Calu3 (cell line): ENCODE measurements at regions not wholly inside any gene's neighbourhood (a gene's known extent, or its start where the extent isn't known, plus 50 kb on each side); places are given as distances from the start of the nearest gene placed in this dataset.

Experiments used
- BruUV-seq: library from RNA; stranded (reverse); fragments of 400-500 nt; replicated peaks from 2 replicates; lab custom pipeline; 2021; lab: Mats Ljungman, UMichigan
- CTCF ChIA-PET: fragments of 300-600 bp; sonication (Branson Sonifier 250); formaldehyde crosslinking; loops from one replicate; lab custom pipeline; 2022; ENCODE audit warnings: antibody characterized with exemption; lab: Charles Lee
- DNase-seq: peaks from one replicate; pipeline ENCODE4 v3.0.0; 2022
- H3K27ac Mint-ChIP-seq: one replicate; pipeline ENCODE4 v1.8.0; 2022; ENCODE audit warnings: mixed read lengths; ENCODE audit not compliant: unreplicated experiment
- H3K27me3 Mint-ChIP-seq: one replicate; pipeline ENCODE4 v1.8.0; 2022; ENCODE audit warnings: mixed read lengths; ENCODE audit not compliant: unreplicated experiment
- H3K36me3 Mint-ChIP-seq: one replicate; pipeline ENCODE4 v1.8.0; 2022; ENCODE audit warnings: mild to moderate bottlenecking, moderate library complexity, mixed read lengths; ENCODE audit not compliant: insufficient read depth, unreplicated experiment
- H3K4me1 Mint-ChIP-seq: one replicate; pipeline ENCODE4 v1.8.0; 2022; ENCODE audit warnings: mild to moderate bottlenecking, low read depth, mixed read lengths; ENCODE audit not compliant: unreplicated experiment
- H3K4me3 Mint-ChIP-seq: one replicate; pipeline ENCODE4 v1.8.0; 2022; ENCODE audit warnings: mild to moderate bottlenecking, low read depth, moderate library complexity, mixed read lengths; ENCODE audit not compliant: unreplicated experiment
- H3K9me3 Mint-ChIP-seq: one replicate; pipeline ENCODE4 v1.8.0; 2022; ENCODE audit warnings: low read depth, mixed read lengths; ENCODE audit not compliant: unreplicated experiment
- intact Hi-C: fragments of 100-400 bp; cut with micrococcal nuclease; formaldehyde crosslinking; loops from one replicate; pipeline ENCODE4 v1.10.0; 2022; ENCODE audit not compliant: unreplicated experiment
- TF ChIP-seq, protein P1 (sequence below): fragments of 200-600 bp; IDR thresholded peaks from one replicate; pipeline ENCODE4 v1.8.0; 2022; ENCODE audit warnings: antibody characterized with exemption; ENCODE audit not compliant: unreplicated experiment

DNA sequence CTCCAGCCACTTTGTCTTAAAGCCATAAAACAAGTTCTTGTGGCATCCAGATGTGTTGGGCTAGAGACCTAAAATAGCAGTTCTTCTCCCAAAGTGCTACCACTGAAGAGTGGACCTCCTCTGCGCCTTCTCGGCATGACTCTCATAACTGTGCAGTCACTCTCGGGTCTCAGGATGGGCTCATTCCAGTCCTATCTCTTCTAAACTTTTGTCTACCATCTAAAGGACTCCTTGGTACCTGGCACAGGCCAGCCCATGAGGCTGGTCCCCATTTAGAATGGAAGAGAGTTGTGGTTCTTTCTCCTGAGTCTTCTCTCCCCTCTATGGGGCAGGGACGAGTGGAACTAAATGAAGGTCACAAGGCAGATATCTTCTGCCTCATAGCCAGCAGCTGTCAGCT is 272.0 kb upstream of the TMTC4 start:
- DNase-seq = no peak
- intact Hi-C loops = no loop called here
- no TSS peak for BruUV-seq
- H3K4me3 Mint-ChIP-seq = no peak overlapping the region
- no peaks in the 10 kb centered on the region for H3K36me3 Mint-ChIP-seq
- CTCF ChIA-PET = no interaction called here
- H3K27ac Mint-ChIP-seq = no peak overlapping the region
- peaks cover 62% of the 10 kb centered on the region for H3K27me3 Mint-ChIP-seq
- H3K9me3 Mint-ChIP-seq = no peaks in the 10 kb centered on the region
- TF ChIP-seq, protein P1, sequence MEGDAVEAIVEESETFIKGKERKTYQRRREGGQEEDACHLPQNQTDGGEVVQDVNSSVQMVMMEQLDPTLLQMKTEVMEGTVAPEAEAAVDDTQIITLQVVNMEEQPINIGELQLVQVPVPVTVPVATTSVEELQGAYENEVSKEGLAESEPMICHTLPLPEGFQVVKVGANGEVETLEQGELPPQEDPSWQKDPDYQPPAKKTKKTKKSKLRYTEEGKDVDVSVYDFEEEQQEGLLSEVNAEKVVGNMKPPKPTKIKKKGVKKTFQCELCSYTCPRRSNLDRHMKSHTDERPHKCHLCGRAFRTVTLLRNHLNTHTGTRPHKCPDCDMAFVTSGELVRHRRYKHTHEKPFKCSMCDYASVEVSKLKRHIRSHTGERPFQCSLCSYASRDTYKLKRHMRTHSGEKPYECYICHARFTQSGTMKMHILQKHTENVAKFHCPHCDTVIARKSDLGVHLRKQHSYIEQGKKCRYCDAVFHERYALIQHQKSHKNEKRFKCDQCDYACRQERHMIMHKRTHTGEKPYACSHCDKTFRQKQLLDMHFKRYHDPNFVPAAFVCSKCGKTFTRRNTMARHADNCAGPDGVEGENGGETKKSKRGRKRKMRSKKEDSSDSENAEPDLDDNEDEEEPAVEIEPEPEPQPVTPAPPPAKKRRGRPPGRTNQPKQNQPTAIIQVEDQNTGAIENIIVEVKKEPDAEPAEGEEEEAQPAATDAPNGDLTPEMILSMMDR = no peak
- H3K4me1 Mint-ChIP-seq = no peaks in the 10 kb centered on the region

DNA sequence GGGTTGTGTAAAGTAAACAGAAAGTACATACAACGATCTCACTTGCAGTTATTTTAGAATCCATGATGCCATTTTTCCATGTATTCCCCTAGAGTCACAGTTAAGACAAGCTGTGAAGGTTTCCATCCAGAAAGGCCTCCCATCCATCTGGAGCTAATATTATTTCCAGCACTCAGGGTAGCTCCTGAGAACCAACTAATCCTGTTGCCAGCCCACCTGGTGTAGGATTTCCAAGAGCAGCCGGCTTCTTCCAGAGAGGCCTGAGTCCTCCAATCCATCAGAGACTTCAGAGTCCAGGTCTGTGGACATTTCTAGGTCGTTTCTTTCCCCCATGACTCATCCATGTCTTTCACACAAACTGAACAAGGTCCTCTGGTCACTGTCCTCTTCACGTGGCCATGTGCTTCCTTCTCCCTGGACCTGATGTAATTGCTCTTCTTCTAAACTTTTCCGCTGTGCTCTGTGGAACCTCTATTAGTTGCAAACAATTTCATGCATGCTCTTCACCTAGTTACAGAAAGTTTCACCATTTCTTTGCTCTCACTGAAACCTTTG is 270.3 kb upstream of the TMTC4 start:
- Mint-ChIP-seq H3K9me3 (no peaks in the 10 kb centered on the region), H3K4me3 (no peak overlapping the region), H3K27me3 (peaks cover 60% of the 10 kb centered on the region), H3K27ac (no peak overlapping the region), H3K4me1 (no peaks in the 10 kb centered on the region), H3K36me3 (no peaks in the 10 kb centered on the region)
- intact Hi-C loops = no loop called here
- CTCF ChIA-PET = no interaction called here
- TF ChIP-seq, protein P1 = no peak
- no TSS peak for BruUV-seq
- DNase-seq = no peak

DNA sequence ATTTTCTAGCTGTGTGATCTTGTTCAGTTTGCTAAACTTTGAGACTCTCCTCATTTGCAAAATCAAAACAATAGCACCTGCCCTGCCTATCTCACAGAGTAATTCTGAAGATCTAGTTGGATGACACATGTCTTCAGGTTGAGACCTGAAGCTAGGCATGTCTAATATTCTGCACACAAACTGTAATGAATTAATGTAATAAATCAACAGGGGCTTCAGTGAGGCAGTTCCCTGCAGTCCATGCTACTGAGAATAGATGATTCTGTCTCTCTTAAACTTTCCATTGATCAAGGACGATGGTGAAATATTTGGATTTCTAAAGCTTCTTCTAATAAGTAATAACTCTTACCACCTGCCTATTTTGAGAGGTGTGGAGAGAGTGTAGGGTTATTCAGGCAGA is 268.1 kb upstream of the TMTC4 start:
- no peak for DNase-seq
- H3K27ac Mint-ChIP-seq = no peak overlapping the region
- H3K4me1 Mint-ChIP-seq = no peaks in the 10 kb centered on the region
- no peak overlapping the region for H3K4me3 Mint-ChIP-seq
- CTCF ChIA-PET = no interaction called here
- TF ChIP-seq, protein P1 = no peak
- H3K36me3 Mint-ChIP-seq = no peaks in the 10 kb centered on the region
- BruUV-seq = no TSS peak
- no peaks in the 10 kb centered on the region for H3K9me3 Mint-ChIP-seq
- H3K27me3 Mint-ChIP-seq = peaks cover 46% of the 10 kb centered on the region
- intact Hi-C loops = no loop called here

DNA sequence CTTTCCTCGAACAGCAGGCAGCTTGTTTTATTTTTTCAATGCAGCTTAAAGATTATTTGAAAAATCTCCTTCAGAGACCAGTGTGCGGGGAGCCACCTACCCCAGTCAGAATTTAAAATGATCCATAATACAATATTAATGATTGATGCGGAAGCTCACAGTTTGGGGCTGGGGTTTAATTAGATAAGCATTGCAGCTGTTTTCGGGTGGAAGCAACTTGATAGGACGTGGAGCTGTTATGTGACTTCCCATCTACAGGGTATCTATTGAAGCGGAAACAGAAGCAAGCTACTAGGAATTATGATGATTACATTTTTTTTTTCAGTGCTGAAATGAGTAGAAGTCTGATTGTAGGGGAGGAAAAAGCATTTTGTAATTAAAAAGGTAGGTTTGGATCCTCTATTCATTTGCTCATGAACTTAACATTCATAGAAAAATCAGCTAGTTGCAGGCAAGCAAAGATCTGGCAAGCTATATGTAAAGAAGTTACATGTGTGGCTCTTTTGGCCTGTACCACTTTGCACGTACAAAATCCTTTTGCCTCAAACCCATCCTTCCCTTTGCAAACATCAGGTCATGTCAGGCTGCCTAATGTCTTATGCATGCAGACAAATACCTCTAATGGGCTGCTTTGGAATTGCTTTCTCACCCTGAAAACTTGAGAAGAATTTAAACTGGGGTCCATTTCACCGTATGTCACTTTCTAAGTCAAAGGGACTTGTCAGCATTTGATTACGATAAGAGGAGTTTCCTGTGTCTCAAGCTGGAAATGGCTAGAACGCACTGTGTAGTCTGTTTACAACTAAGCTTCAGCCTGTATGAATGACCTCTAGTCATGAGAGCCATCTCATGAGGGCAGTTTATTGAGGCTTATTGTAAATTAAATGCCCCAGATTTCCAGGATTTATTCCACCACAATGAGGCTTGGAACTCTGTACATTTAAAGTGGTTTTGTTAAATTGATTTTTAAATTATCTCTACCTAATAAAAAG is 267.1 kb upstream of the TMTC4 start:
- intact Hi-C loops = no loop called here
- Mint-ChIP-seq H3K4me1 (no peaks in the 10 kb centered on the region), H3K27me3 (peaks cover 35% of the 10 kb centered on the region), H3K27ac (no peak overlapping the region), H3K36me3 (no peaks in the 10 kb centered on the region), H3K4me3 (no peak overlapping the region), H3K9me3 (no peaks in the 10 kb centered on the region)
- no TSS peak for BruUV-seq
- DNase-seq = no peak
- TF ChIP-seq, protein P1 = no peak
- CTCF ChIA-PET = no interaction called here
